Neural cell (in vitro differentiated cells): ENCODE measurements at regions not wholly inside any gene's neighbourhood (a gene's known extent, or its start where the extent isn't known, plus 50 kb on each side); places are given as distances from the start of the nearest gene placed in this dataset.

Experiments used
- H2AFZ ChIP-seq: fragments of 200-600, 300-800 bp; sonication (generic), shearing (Covaris generic); 2 replicates; pipeline ENCODE4 v1.6.0; 2014; ENCODE audit warnings: low read depth, mild to moderate bottlenecking, antibody characterized with exemption, low read length, moderate library complexity
- H3F3A ChIP-seq: fragments of 200-600 bp; shearing (Covaris generic); 2 replicates; pipeline ENCODE4 v1.6.1; 2016; ENCODE audit warnings: mild to moderate bottlenecking, moderate library complexity, mixed read lengths, antibody characterized with exemption, low read length; ENCODE audit not compliant: insufficient read depth, poor library complexity, severe bottlenecking
- H3K27ac ChIP-seq: fragments of 200-600, 300-800 bp; sonication (generic), shearing (Covaris generic); 2 replicates; pipeline ENCODE4 v1.5.1; 2014; ENCODE audit warnings: mild to moderate bottlenecking, low read length, moderate library complexity
- H3K27me3 ChIP-seq: fragments of 300-800, 200-600 bp; sonication (generic), shearing (Covaris generic); 2 replicates; pipeline ENCODE4 v1.6.0; 2014; ENCODE audit warnings: mild to moderate bottlenecking, low read depth, low read length, moderate library complexity; ENCODE audit not compliant: insufficient read depth
- H3K36me3 ChIP-seq: fragments of 300-800, 200-600 bp; sonication (generic), shearing (Covaris generic); 2 replicates; pipeline ENCODE4 v1.5.1; 2014; ENCODE audit warnings: mild to moderate bottlenecking, antibody characterized with exemption, low read length, moderate library complexity; ENCODE audit not compliant: insufficient read depth
- H3K4me2 ChIP-seq: fragments of 300-800, 200-600 bp; sonication (generic), shearing (Covaris generic); 2 replicates; pipeline ENCODE4 v1.6.0; 2014; ENCODE audit warnings: mild to moderate bottlenecking, low read length
- H3K4me3 ChIP-seq: fragments of 300-800, 200-600 bp; sonication (generic), shearing (Covaris generic); 2 replicates; pipeline ENCODE4 v1.5.1; 2014; ENCODE audit warnings: mild to moderate bottlenecking, low read length, moderate library complexity
- H3K79me2 ChIP-seq: fragments of 200-600 bp; shearing (Covaris generic); replicated peaks from 2 replicates; pipeline ENCODE4 v1.6.0; 2014; ENCODE audit warnings: mild to moderate bottlenecking, low read length, moderate library complexity; ENCODE audit not compliant: insufficient read depth
- H3K9ac ChIP-seq: fragments of 300-800, 200-600 bp; sonication (generic), shearing (Covaris generic); 2 replicates; pipeline ENCODE4 v1.6.1; 2016; ENCODE audit warnings: mild to moderate bottlenecking, low read length, mixed read lengths
- H3K9me2 ChIP-seq: fragments of 200-600 bp; shearing (Covaris generic); 2 replicates; pipeline ENCODE4 v1.6.1; 2016; ENCODE audit warnings: mild to moderate bottlenecking, low read length, mixed read lengths; ENCODE audit not compliant: insufficient read depth
- H3K9me3 ChIP-seq: fragments of 200-600, 300-800 bp; sonication (generic), shearing (Covaris generic); 2 replicates; pipeline ENCODE4 v1.6.1; 2016; ENCODE audit warnings: mild to moderate bottlenecking, mixed run types, low read length, moderate library complexity, mixed read lengths
- H4K20me1 ChIP-seq: fragments of 200-600 bp; shearing (Covaris generic); 2 replicates; pipeline ENCODE4 v1.6.1; 2016; ENCODE audit warnings: mild to moderate bottlenecking, mixed run types; ENCODE audit not compliant: insufficient read depth
- EP300 ChIP-seq: fragments of 450-650 bp; conservative IDR thresholded peaks from 2 replicates; pipeline ENCODE4 v1.6.1; 2014; ENCODE audit warnings: antibody characterized with exemption, mild to moderate bottlenecking, moderate library complexity; ENCODE audit not compliant: poor library complexity, severe bottlenecking
- EZH2 ChIP-seq: fragments of 200-600, 300-800 bp; shearing (Covaris generic), sonication (generic); IDR thresholded peaks from 2 replicates; pipeline ENCODE4 v1.6.1; 2014; ENCODE audit warnings: antibody characterized with exemption, low read length, borderline replicate concordance, mild to moderate bottlenecking; ENCODE audit not compliant: insufficient read depth, poor library complexity, severe bottlenecking
- MXI1 ChIP-seq: fragments of 450-650 bp; conservative IDR thresholded peaks from 2 replicates; pipeline ENCODE4 v1.6.1; 2014; ENCODE audit warnings: antibody characterized with exemption, mild to moderate bottlenecking; ENCODE audit not compliant: poor library complexity, severe bottlenecking
- POLR2AphosphoS5 ChIP-seq: IDR thresholded peaks from 2 replicates; pipeline ENCODE4 v1.6.1; 2012
- RAD21 ChIP-seq: fragments of 450-650 bp; conservative IDR thresholded peaks from 2 replicates; pipeline ENCODE4 v1.6.1; 2014; ENCODE audit warnings: antibody characterized with exemption, mild to moderate bottlenecking, moderate library complexity
- SMC3 ChIP-seq: fragments of 450-650 bp; conservative IDR thresholded peaks from 2 replicates; pipeline ENCODE4 v1.6.1; 2014; ENCODE audit warnings: antibody characterized with exemption, mild to moderate bottlenecking, moderate library complexity; ENCODE audit not compliant: poor library complexity
- TAF1 ChIP-seq: IDR thresholded peaks from 2 replicates; pipeline ENCODE4 v1.6.1; 2012; ENCODE audit warnings: low read depth
- TF ChIP-seq, protein P1 (sequence below): IDR thresholded peaks from 2 replicates; pipeline ENCODE4 v1.6.1; 2012; ENCODE audit warnings: borderline replicate concordance
- TF ChIP-seq, protein P2 (sequence below): fragments of 450-650 bp; IDR thresholded peaks from 2 replicates; pipeline ENCODE4 v1.5.1; 2014; ENCODE audit warnings: antibody characterized with exemption, mild to moderate bottlenecking, moderate library complexity; ENCODE audit not compliant: poor library complexity, severe bottlenecking

DNA sequence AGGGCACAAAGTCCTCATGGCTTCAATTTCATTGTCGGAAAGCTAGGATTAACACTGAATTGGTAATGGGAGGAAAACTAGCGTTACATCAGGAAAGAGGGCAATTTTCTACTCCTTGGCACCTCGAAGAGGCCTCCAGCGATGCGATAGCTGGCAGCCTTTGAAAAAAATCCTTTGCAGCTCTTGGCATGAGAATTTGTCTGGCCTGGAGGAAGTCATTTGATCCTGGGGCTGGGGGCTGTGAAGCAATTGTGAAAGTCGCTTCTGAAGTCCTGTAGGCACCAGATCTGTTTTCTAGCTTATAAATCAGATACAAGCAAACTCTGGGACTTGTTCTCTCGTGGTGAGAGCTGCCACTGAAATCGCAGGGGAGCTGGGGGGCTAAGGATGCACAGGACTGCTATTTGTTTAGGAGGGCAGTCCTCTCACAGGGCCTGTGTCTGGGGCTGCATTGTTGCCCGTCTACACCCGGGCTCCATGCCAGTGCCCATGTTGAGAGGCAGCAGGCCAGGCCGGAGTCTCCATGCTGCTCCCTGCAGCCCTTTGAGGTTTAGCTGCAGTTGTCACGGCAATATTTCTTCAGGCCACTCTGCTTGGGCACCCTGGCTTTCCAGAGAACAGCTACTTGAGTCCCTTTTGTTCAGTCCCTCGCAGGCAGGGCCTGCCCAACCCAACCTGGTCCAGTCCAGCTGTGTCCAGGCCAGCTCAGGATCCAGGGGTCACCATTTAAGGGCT, 206.8 kb upstream of the LYZL1 start:
- no peaks in the 10 kb centered on the region for H3K79me2 ChIP-seq
- H3K9ac ChIP-seq = no peak overlapping the region
- H4K20me1 ChIP-seq = no peaks in the 10 kb centered on the region
- H3K36me3 ChIP-seq = no peaks in the 10 kb centered on the region
- no peak overlapping the region for H3K4me2 ChIP-seq
- H3F3A ChIP-seq = no peaks in the 10 kb centered on the region
- H3K9me2 ChIP-seq = no peaks in the 10 kb centered on the region
- no peak overlapping the region for H3K4me3 ChIP-seq
- no peak overlapping the region for H3K27ac ChIP-seq
- no peak overlapping the region for H2AFZ ChIP-seq
- TF ChIP-seq RAD21 (no peak), SMC3 (no peak), TAF1 (no peak), POLR2AphosphoS5 (no peak), EZH2 (no peak), MXI1 (no peak), EP300 (no peak)
- TF ChIP-seq, protein P1, sequence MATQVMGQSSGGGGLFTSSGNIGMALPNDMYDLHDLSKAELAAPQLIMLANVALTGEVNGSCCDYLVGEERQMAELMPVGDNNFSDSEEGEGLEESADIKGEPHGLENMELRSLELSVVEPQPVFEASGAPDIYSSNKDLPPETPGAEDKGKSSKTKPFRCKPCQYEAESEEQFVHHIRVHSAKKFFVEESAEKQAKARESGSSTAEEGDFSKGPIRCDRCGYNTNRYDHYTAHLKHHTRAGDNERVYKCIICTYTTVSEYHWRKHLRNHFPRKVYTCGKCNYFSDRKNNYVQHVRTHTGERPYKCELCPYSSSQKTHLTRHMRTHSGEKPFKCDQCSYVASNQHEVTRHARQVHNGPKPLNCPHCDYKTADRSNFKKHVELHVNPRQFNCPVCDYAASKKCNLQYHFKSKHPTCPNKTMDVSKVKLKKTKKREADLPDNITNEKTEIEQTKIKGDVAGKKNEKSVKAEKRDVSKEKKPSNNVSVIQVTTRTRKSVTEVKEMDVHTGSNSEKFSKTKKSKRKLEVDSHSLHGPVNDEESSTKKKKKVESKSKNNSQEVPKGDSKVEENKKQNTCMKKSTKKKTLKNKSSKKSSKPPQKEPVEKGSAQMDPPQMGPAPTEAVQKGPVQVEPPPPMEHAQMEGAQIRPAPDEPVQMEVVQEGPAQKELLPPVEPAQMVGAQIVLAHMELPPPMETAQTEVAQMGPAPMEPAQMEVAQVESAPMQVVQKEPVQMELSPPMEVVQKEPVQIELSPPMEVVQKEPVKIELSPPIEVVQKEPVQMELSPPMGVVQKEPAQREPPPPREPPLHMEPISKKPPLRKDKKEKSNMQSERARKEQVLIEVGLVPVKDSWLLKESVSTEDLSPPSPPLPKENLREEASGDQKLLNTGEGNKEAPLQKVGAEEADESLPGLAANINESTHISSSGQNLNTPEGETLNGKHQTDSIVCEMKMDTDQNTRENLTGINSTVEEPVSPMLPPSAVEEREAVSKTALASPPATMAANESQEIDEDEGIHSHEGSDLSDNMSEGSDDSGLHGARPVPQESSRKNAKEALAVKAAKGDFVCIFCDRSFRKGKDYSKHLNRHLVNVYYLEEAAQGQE = no peak
- TF ChIP-seq, protein P2, sequence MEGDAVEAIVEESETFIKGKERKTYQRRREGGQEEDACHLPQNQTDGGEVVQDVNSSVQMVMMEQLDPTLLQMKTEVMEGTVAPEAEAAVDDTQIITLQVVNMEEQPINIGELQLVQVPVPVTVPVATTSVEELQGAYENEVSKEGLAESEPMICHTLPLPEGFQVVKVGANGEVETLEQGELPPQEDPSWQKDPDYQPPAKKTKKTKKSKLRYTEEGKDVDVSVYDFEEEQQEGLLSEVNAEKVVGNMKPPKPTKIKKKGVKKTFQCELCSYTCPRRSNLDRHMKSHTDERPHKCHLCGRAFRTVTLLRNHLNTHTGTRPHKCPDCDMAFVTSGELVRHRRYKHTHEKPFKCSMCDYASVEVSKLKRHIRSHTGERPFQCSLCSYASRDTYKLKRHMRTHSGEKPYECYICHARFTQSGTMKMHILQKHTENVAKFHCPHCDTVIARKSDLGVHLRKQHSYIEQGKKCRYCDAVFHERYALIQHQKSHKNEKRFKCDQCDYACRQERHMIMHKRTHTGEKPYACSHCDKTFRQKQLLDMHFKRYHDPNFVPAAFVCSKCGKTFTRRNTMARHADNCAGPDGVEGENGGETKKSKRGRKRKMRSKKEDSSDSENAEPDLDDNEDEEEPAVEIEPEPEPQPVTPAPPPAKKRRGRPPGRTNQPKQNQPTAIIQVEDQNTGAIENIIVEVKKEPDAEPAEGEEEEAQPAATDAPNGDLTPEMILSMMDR = no peak
- H3K9me3 ChIP-seq = no peaks in the 10 kb centered on the region
- H3K27me3 ChIP-seq = no peaks in the 10 kb centered on the region

GRCh38 chr10:29083096-29083495, 205.8 kb upstream of the LYZL1 start:
- no peak overlapping the region for H2AFZ ChIP-seq
- no peaks in the 10 kb centered on the region for H3K9me3 ChIP-seq
- H4K20me1 ChIP-seq = no peaks in the 10 kb centered on the region
- TF ChIP-seq RAD21 (no peak), SMC3 (no peak), EP300 (peak; percentile 30), MXI1 (no peak), TAF1 (no peak)
- TF ChIP-seq, protein P2 = no peak
- no peaks in the 10 kb centered on the region for H3K9me2 ChIP-seq
- H3K9ac ChIP-seq = no peak overlapping the region
- no peak overlapping the region for H3K27ac ChIP-seq
- no peaks in the 10 kb centered on the region for H3K27me3 ChIP-seq
- H3K4me2 ChIP-seq = no peak overlapping the region
- no peaks in the 10 kb centered on the region for H3K79me2 ChIP-seq
- no peaks in the 10 kb centered on the region for H3F3A ChIP-seq
- H3K36me3 ChIP-seq = no peaks in the 10 kb centered on the region
- H3K4me3 ChIP-seq = no peak overlapping the region
